C4-2B (cell line): ENCODE measurements at regions not wholly inside any gene's neighbourhood (a gene's known extent, or its start where the extent isn't known, plus 50 kb on each side); places are given as distances from the start of the nearest gene placed in this dataset.

Source experiments
- H3K27ac ChIP-seq: fragments of 450-650 bp; 2 replicates; pipeline ENCODE4 v1.5.1; 2017
- ZFX ChIP-seq: fragments of 450-650 bp; IDR thresholded peaks from 2 replicates; pipeline ENCODE4 v1.6.1; 2017
- TF ChIP-seq, protein P1 (sequence below): fragments of 450-650 bp; conservative IDR thresholded peaks from 2 replicates; pipeline ENCODE4 v1.5.1; 2017; ENCODE audit warnings: mild to moderate bottlenecking

DNA sequence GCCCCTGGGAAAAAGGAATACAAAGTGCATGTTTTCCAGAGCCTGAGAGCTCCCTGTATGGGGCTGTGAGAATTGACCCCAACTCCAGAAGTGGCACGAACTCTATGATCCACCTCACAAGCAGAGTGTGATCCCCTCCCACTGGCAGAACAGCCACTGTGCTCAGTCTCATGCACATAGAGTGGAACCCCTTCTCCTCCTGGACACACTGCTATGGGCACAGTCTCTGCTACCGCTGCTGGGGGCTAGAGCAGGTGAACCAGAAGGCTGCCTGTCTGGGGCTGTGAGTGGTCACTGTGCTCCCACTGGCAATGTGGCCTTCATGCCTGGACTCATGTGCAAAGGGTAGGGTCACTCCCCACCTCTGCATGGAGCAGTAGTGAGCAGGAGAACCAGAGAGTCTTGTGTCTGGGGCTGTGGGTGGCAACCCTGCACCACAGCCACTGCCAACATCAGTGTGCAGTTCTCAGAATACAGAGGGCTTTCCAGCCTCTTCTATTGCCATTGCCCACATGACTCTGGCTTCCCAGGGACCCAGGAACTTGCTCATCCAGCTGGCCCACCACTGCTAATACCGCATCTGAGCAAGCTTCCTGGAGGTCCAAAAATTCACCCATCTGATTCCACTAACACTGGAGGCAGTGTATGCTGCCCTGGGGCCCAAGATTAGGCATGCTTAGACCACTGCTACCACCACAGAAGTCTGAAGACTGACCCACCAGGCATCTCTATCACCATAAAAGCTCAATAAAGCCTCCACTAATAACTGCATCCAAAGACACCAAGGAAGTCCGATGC, 343.7 kb upstream of the SOX14 start:
- TF ChIP-seq, protein P1, sequence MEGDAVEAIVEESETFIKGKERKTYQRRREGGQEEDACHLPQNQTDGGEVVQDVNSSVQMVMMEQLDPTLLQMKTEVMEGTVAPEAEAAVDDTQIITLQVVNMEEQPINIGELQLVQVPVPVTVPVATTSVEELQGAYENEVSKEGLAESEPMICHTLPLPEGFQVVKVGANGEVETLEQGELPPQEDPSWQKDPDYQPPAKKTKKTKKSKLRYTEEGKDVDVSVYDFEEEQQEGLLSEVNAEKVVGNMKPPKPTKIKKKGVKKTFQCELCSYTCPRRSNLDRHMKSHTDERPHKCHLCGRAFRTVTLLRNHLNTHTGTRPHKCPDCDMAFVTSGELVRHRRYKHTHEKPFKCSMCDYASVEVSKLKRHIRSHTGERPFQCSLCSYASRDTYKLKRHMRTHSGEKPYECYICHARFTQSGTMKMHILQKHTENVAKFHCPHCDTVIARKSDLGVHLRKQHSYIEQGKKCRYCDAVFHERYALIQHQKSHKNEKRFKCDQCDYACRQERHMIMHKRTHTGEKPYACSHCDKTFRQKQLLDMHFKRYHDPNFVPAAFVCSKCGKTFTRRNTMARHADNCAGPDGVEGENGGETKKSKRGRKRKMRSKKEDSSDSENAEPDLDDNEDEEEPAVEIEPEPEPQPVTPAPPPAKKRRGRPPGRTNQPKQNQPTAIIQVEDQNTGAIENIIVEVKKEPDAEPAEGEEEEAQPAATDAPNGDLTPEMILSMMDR, result no peak
- TF ChIP-seq ZFX, result no peak
- no peak overlapping the region for H3K27ac ChIP-seq

DNA sequence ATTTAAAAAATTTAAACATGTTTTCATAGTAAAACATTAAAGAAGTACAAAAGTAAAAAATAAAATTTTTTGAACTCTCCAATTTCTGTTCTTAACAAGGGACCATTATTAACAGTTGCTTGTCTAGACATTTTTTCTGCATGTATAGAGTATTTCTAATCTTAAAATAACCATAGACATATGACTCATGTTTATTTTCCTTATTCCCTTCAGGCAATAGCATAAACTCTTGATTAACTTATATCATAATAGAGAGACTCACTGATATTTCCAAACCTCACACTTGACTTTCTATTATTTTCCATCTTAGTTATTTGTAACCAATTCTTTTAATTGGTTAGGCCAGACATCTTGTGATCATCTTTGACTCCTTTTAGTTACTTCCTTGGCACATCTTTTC, 325.6 kb upstream of the SOX14 start:
- H3K27ac ChIP-seq, result no peak overlapping the region
- TF ChIP-seq, protein P1, result no peak
- TF ChIP-seq ZFX, result no peak

DNA sequence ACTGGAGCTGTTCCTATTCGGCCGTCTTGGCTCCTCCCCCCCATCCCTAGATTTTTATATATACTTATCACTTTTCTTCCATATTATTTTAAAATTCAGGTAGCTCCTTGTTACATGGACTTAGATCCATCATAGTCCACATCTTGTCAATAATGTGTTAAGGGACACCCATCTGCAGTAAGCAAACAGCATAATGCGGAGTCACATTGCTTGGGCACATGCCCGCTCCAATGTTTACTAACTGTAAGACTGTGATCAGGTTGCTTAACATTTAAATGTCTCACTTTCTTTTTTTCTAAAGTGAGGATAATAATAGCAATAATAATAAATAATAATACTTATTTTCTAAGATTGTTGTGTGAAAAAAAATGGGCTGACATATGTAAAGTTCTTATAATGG, 303.2 kb upstream of the SOX14 start:
- TF ChIP-seq ZFX, result no peak
- TF ChIP-seq, protein P1, result no peak

GRCh38 chr3:137463131-137463530, 301.0 kb upstream of the SOX14 start:
- H3K27ac ChIP-seq, result no peak overlapping the region
- TF ChIP-seq ZFX, result no peak
- TF ChIP-seq, protein P1, result no peak

More for the DNA sequence above, 303.2 kb upstream of the SOX14 start:
- no peak overlapping the region for H3K27ac ChIP-seq

GRCh38 chr3:137464341-137464740, 299.8 kb upstream of the SOX14 start:
- H3K27ac ChIP-seq, result no peak overlapping the region
- TF ChIP-seq ZFX, result no peak
- TF ChIP-seq, protein P1, result no peak

DNA sequence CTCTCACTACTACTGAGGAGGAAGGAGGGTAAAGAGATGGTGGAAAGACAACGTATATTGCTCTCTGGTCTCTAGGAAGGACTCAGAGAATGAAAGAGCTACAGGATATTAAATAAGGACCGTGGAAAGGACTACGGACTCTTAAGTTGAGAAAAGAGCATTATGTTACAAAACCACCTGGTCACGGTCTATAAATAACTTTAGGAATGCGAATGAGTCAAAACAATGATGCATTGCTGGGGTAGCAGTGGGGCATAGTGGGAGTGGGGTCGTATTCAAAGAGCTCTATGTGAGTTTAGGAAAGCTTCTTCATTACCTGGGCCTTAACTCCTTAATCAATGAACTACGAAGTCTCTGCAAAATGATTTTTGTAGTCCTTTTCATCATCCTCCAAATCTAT, 295.7 kb upstream of the SOX14 start:
- no peak overlapping the region for H3K27ac ChIP-seq
- TF ChIP-seq ZFX, result no peak
- TF ChIP-seq, protein P1, result no peak

DNA sequence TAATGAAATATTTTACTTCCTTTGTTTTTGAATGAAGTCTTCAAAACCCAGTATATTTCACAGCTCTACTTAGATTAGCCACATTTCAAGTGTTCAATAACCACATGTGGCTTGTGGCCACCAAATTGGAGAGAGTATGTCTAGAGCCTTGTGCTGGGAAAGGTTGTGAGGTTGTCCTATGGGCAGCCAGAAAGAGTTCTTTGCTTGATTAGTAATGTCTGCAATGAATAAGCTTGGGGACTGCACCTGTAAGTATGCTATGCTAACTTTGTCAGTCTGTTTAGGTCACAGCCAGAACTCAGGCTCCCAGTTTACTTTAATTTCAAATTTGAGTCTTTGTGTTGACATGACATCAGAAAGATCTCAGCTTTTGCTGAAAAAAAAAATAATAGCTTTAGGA, 294.9 kb upstream of the SOX14 start:
- TF ChIP-seq ZFX, result no peak
- TF ChIP-seq, protein P1, result no peak
- no peak overlapping the region for H3K27ac ChIP-seq
